Right cardiac atrium (tissue), 5 donors: ENCODE measurements at regions not wholly inside any gene's neighbourhood (a gene's known extent, or its start where the extent isn't known, plus 50 kb on each side); places are given as distances from the start of the nearest gene placed in this dataset.
"Not testable (repeated sequence)": the region's sequence is repeated elsewhere in the genome, so short reads cannot be mapped to it uniquely, and the experiment has no call there.

Source experiments
- ATAC-seq, 2 donors: fragments of 200-7000 bp; cut with Tn5 transposase; one replicate each; pipeline versions ENCODE4 v1.8.0 to v1.9.1; 2020; ENCODE audit warnings: moderate library complexity in 2 of 2, mild to moderate bottlenecking in 1 of 2
- DNase-seq, 3 donors: peaks; one replicate each; pipeline ENCODE4 v3.0.0-alpha.2; 2020
- H3K27ac ChIP-seq: one replicate; pipeline ENCODE4 v1.5.1; 2013; ENCODE audit warnings: mild to moderate bottlenecking, low read length, control low read depth, moderate library complexity
- H3K27me3 ChIP-seq: one replicate; pipeline ENCODE4 v1.6.1; 2013; ENCODE audit not compliant: control insufficient read depth, insufficient read depth
- H3K4me1 ChIP-seq: one replicate; pipeline ENCODE4 v1.6.1; 2013; ENCODE audit warnings: low read length; ENCODE audit not compliant: control insufficient read depth, insufficient read depth
- H3K4me3 ChIP-seq: one replicate; pipeline ENCODE4 v1.5.1; 2013; ENCODE audit warnings: low read length, control low read depth
- H3K9me3 ChIP-seq: one replicate; pipeline ENCODE4 v1.6.1; 2013; ENCODE audit warnings: low read length; ENCODE audit not compliant: control insufficient read depth
- WGBS: extraction: QIAGEN DNeasy Blood & Tissue Kit; methylation state at CpG from one replicate; pipeline ENCODE4 v1.1.7; 2013; 5-methylcytosine and 5-hydroxymethylcytosine counted together
- intact Hi-C, 4 donors: fragments of 100-400 bp; cut with DNase I; formaldehyde crosslinking; loops; one replicate each; pipeline versions ENCODE4 v1.11.0 to v1.14.0; 2022 to 2023
- donor health status: healthy with polysubstance abuse.
- donor health status: DM: no; HTN: yes; CAD: no.
- donor health status: DM: no; HTN: no; CAD: no.
- donor health status: DM: no; HTN: yes; CAD: no; lungs with severe emphysema.
- donor health status: DM: yes; HTN: yes; CAD: no.

DNA sequence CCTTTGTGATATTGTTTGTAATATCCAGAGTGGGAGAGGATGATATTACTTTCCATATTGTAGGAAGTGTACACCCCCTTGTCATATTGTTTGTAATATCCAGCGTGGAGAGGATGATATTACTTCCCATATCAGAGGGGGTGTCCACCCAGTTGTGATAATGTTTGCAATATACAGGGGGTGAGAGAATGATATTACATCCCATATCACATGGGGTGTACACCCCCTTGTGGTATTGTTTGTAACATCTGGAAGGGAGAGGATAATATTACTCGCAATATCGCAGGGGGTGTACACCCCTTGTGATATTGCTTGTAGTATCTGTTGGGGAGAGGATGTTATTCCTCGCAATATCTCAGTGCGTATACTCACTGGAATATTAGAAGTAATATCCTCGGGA lies 61.5 kb downstream of the PRSS23 start:
- Histone ChIP-seq H3K4me3 (no peak overlapping the region), H3K9me3 (no peaks in the 10 kb centered on the region), H3K27ac (no peak overlapping the region), H3K4me1 (no peaks in the 10 kb centered on the region), H3K27me3 (no peaks in the 10 kb centered on the region)
- intact Hi-C loops = loop anchor here in 2 of 4 donors (10.0 kb wide), 2 partner anchors 423 to 433 kb away; no protein-coding TSS in a partner anchor
- 85% methylated on average over 6 of the region's 6 CpGs for WGBS
- ATAC-seq (no peak), DNase-seq (no peak)

DNA sequence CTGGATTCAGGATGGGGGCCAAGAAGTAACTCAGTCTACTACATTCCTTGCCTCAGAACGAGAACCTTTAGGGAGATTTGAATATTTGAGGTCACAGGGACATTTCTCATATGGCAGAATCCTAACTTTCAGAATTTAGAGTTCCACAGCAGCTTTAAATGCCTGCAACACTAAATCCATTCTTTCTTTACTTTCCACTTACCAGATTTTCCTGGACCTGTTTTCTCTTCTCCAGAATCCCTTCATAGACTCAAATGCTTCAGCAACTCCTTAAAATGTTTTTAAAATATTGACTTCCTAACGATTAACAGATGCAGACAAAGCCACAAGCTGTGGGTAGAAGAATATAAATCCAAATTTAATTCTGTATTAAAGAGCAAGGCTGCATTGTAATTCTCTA lies 63.1 kb downstream of the PRSS23 start:
- intact Hi-C loops = loop anchor here in 2 of 4 donors (10.0 kb wide), 2 partner anchors 421 to 431 kb away; no protein-coding TSS in a partner anchor
- no peak overlapping the region for H3K27ac ChIP-seq
- no peaks in the 10 kb centered on the region for H3K4me1 ChIP-seq
- H3K4me3 ChIP-seq = no peak overlapping the region
- H3K27me3 ChIP-seq = no peaks in the 10 kb centered on the region
- WGBS = 70% methylated on average over 2 of the region's 2 CpGs
- ATAC-seq (no peak), DNase-seq (no peak)
- H3K9me3 ChIP-seq = no peaks in the 10 kb centered on the region

- intact Hi-C loops = loop anchor here in 2 of 4 donors (10.0 kb wide), 2 partner anchors 419 to 429 kb away; no protein-coding TSS in a partner anchor
- Histone ChIP-seq H3K27ac (no peak overlapping the region), H3K4me3 (no peak overlapping the region), H3K27me3 (no peaks in the 10 kb centered on the region), H3K9me3 (no peaks in the 10 kb centered on the region), H3K4me1 (no peaks in the 10 kb centered on the region)
- 87% methylated on average over 1 of the region's 1 CpG for WGBS
- ATAC-seq (no peak), DNase-seq (no peak)
Observed at GRCh38 chr11:86865436-86865835, 65.1 kb downstream of the PRSS23 start.

DNA sequence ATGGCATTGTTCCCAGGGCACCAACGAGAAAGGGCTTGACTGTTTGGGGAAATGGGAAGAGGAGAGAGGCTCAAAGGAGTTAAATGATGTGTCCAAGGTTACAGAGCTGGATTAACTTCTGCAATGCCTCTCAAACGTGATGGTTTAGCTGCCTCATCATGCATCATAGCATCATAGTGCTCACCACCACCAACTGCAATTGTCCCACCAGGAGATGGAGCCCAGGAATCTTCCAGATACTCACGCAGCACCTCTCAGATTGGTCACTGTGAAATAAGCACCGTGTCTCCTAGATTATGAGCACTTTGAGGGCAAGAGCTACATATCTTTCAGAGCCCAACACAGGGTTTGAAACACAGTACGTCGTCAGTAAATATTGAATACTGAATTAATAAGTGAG lies 69.2 kb downstream of the PRSS23 start:
- intact Hi-C loops = loop anchor here in 2 of 4 donors (2.0 to 10.0 kb wide), 3 partner anchors 49 to 425 kb away; no protein-coding TSS in a partner anchor
- DNase-seq = no peak
- H3K27ac ChIP-seq = no peak overlapping the region
- H3K9me3 ChIP-seq = no peaks in the 10 kb centered on the region
- no peaks in the 10 kb centered on the region for H3K4me1 ChIP-seq
- H3K4me3 ChIP-seq = no peak overlapping the region
- no peaks in the 10 kb centered on the region for H3K27me3 ChIP-seq
- 51% methylated on average over 6 of the region's 6 CpGs for WGBS
- peak in 1 of 2 donors; percentile 17 for ATAC-seq

- H3K4me1 ChIP-seq = no peaks in the 10 kb centered on the region
- no peak overlapping the region for H3K27ac ChIP-seq
- no peaks in the 10 kb centered on the region for H3K9me3 ChIP-seq
- intact Hi-C loops = loop anchor here (2.0 to 10.0 kb wide), 4 partner anchors 47 to 425 kb away; no protein-coding TSS in a partner anchor
- DNase-seq = peak; percentile 70 to 82 (median 71)
- WGBS = 27% methylated on average over 6 of the region's 6 CpGs
- no peak overlapping the region for H3K4me3 ChIP-seq
- ATAC-seq = peak; percentile 80 to 90
- no peaks in the 10 kb centered on the region for H3K27me3 ChIP-seq
Observed at GRCh38 chr11:86869966-86870570, 69.7 kb downstream of the PRSS23 start.

GRCh38 chr11:86873573-86874083 lies 73.3 kb downstream of the PRSS23 start:
- WGBS = 87% methylated on average over 2 of the region's 2 CpGs
- no peak for ATAC-seq
- no peak overlapping the region for H3K27ac ChIP-seq
- intact Hi-C loops = loop anchor here in 3 of 4 donors (5.0 kb wide), 1 partner anchor 44 kb away; no protein-coding TSS in a partner anchor
- DNase-seq = no peak
- no peaks in the 10 kb centered on the region for H3K4me1 ChIP-seq
- no peak overlapping the region for H3K4me3 ChIP-seq
- no peaks in the 10 kb centered on the region for H3K27me3 ChIP-seq
- no peaks in the 10 kb centered on the region for H3K9me3 ChIP-seq

GRCh38 chr11:86874304-86875056 lies 74.1 kb downstream of the PRSS23 start:
- Histone ChIP-seq H3K4me1 (no peaks in the 10 kb centered on the region), H3K4me3 (no peak overlapping the region), H3K27me3 (no peaks in the 10 kb centered on the region), H3K9me3 (no peaks in the 10 kb centered on the region), H3K27ac (no peak overlapping the region)
- DNase-seq = no peak
- 88% methylated on average over 6 of the region's 6 CpGs for WGBS
- intact Hi-C loops = loop anchor here in 3 of 4 donors (5.0 kb wide), 1 partner anchor 43 kb away; no protein-coding TSS in a partner anchor
- ATAC-seq = no peak

DNA sequence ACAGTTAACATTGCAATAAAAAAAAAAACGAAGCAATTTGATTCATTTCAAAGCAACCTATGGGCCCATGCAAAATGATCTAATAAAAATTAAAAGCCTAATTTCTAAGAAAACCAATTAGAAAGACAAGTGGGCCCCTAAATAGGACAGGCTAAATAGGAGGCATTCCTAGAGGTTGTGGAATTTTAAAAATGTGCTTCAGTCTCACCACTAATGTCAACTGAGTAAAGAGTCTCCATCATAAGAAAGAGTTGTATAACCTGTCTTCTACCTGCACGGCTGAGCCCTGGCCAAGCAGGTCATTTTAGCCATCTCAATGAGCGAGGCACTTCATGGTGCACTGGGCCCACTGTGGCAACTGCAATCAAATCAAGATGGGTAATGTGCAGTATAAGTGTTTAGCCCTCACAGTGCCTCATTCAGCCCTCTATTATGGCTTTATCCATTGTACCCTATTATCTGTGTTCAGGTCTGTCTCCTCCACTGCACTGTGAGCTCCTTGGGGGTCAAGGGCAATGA lies 76.4 kb downstream of the PRSS23 start:
- Histone ChIP-seq H3K27me3 (no peaks in the 10 kb centered on the region), H3K27ac (no peak overlapping the region), H3K4me3 (no peak overlapping the region), H3K4me1 (no peaks in the 10 kb centered on the region), H3K9me3 (no peaks in the 10 kb centered on the region)
- intact Hi-C loops = loop anchor here in 1 of 4 donors (2.0 kb wide), 1 partner anchor 42 kb away; no protein-coding TSS in a partner anchor
- WGBS = 88% methylated on average over 3 of the region's 3 CpGs
- DNase-seq (no peak), ATAC-seq (no peak)

- Histone ChIP-seq H3K27ac (no peak overlapping the region), H3K4me1 (no peaks in the 10 kb centered on the region), H3K9me3 (no peaks in the 10 kb centered on the region), H3K27me3 (no peaks in the 10 kb centered on the region), H3K4me3 (no peak overlapping the region)
- intact Hi-C loops = loop anchor here in 1 of 4 donors (2.0 kb wide), 1 partner anchor 41 kb away; no protein-coding TSS in a partner anchor
- ATAC-seq (no peak), DNase-seq (no peak)
Observed at GRCh38 chr11:86877503-86877902, 77.2 kb downstream of the PRSS23 start.

DNA sequence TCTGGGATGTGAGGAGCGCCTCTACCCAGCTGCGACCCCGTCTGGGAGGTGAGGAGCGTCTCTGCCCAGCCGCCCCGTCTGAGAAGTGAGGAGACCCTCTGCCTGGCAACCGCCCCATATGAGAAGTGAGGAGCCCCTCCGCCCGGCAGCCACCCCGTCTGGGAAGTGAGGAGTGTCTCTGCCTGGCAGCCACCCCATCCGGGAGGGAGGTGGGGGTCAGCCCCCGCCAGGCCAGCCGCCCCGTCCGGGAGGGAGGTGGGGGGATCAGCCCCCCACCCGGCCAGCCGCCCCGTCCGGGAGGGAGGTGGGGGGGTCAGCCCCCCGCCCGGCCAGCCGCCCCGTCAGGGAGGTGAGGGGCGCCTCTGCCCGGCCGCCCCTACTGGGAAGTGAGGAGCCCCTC lies 76.0 kb downstream of the FZD4 start:
- H3K27me3 ChIP-seq, H3K9me3 ChIP-seq, H3K4me1 ChIP-seq, intact Hi-C loops, ATAC-seq, H3K27ac ChIP-seq, H3K4me3 ChIP-seq: not testable (repeated sequence)
- peak in 1 of 3 donors; percentile 53 for DNase-seq
- 97% methylated on average over 10 of the region's 26 CpGs for WGBS

GRCh38 chr11:86885311-86885710 lies 69.9 kb downstream of the FZD4 start:
- intact Hi-C loops = no loop called here
- ATAC-seq (no peak), DNase-seq (no peak)
- Histone ChIP-seq H3K27ac (no peak overlapping the region), H3K4me1 (no peaks in the 10 kb centered on the region), H3K27me3 (no peaks in the 10 kb centered on the region), H3K4me3 (no peak overlapping the region), H3K9me3 (no peaks in the 10 kb centered on the region)
- 97% methylated on average over 3 of the region's 3 CpGs for WGBS
